HG03060 (cell line): ENCODE measurements at regions not wholly inside any gene's neighbourhood (a gene's known extent, or its start where the extent isn't known, plus 50 kb on each side); places are given as distances from the start of the nearest gene placed in this dataset.

ENCODE experiments used
- ATAC-seq: cut with Tn5 transposase; IDR thresholded peaks from one replicate; pipeline ENCODE4 v1.9.1; 2021; ENCODE audit warnings: low read depth, moderate number of reproducible peaks; ENCODE audit not compliant: unreplicated experiment

- no peak for ATAC-seq
Measured at GRCh38 chr5:164608507-164608906, 1103.1 kb downstream of the MAT2B start.

GRCh38 chr5:164610374-164610773 is 1105.0 kb downstream of the MAT2B start:
- no peak for ATAC-seq

GRCh38 chr5:164614707-164615106 is 1109.3 kb downstream of the MAT2B start:
- no peak for ATAC-seq

GRCh38 chr5:164617290-164617689 is 1111.9 kb downstream of the MAT2B start:
- ATAC-seq: no peak

- no peak for ATAC-seq
Measured at GRCh38 chr5:164627021-164627420, 1121.6 kb downstream of the MAT2B start.

- no peak for ATAC-seq
Measured at GRCh38 chr5:164636456-164636855, 1131.0 kb downstream of the MAT2B start.

GRCh38 chr5:164637931-164638521 is 1132.6 kb downstream of the MAT2B start:
- no peak for ATAC-seq

GRCh38 chr5:164649266-164649665 is 1143.8 kb downstream of the MAT2B start:
- no peak for ATAC-seq

- ATAC-seq: no peak
Measured at GRCh38 chr5:164650427-164650826, 1145.0 kb downstream of the MAT2B start.

GRCh38 chr5:164651546-164652275 is 1146.3 kb downstream of the MAT2B start:
- no peak for ATAC-seq

GRCh38 chr5:164652276-164652660 is 1146.8 kb downstream of the MAT2B start:
- ATAC-seq: no peak

- no peak for ATAC-seq
Measured at GRCh38 chr5:164663198-164663989, 1158.0 kb downstream of the MAT2B start.

GRCh38 chr5:164671640-164672039 is 1166.2 kb downstream of the MAT2B start:
- ATAC-seq: no peak

GRCh38 chr5:164672205-164672604 is 1166.8 kb downstream of the MAT2B start:
- no peak for ATAC-seq

GRCh38 chr5:164672931-164673694 is 1167.7 kb downstream of the MAT2B start:
- ATAC-seq: no peak

GRCh38 chr5:164679461-164679860 is 1174.0 kb downstream of the MAT2B start:
- ATAC-seq: no peak

- ATAC-seq: no peak
Measured at GRCh38 chr5:164680216-164680615, 1174.8 kb downstream of the MAT2B start.

GRCh38 chr5:164680812-164681520 is 1175.5 kb downstream of the MAT2B start:
- no peak for ATAC-seq

- no peak for ATAC-seq
Measured at GRCh38 chr5:164687391-164687790, 1182.0 kb downstream of the MAT2B start.

- no peak for ATAC-seq
Measured at GRCh38 chr5:164688437-164688836, 1183.0 kb downstream of the MAT2B start.
